ENCODE measurements at regions not wholly inside any gene's neighbourhood (a gene's known extent, or its start where the extent isn't known, plus 50 kb on each side); places are given as distances from the start of the nearest gene placed in this dataset.
A peak's percentile ranks its signal among the peaks of the same experiment; 100 is the strongest.

GRCh38 chr6:27146706-27147505 is 100.6 kb upstream of the PRSS16 start:
- H3K36me3 Mint-ChIP-seq, result peaks cover 3% of the 10 kb centered on the region
- Histone ChIP-seq H4K20me1 (ENCODE audit: low read depth) (no peaks in the 10 kb centered on the region), H3K4me2 (peak overlapping the region; percentile 95), H2AFZ (replicated peaks) (no peak overlapping the region), H3K9ac (peak overlapping the region; percentile 76), H3K79me2 (ENCODE audit: low read depth) (peaks cover 33% of the 10 kb centered on the region), H3K27me3 (no peaks in the 10 kb centered on the region), H3K36me3 (no peaks in the 10 kb centered on the region), H3K9me3 (ENCODE audit: low read depth) (no peaks in the 10 kb centered on the region), H3K27ac (peak overlapping the region; percentile 90), H3K4me1 (peaks cover 22% of the 10 kb centered on the region), H3F3A (ENCODE audit: low read depth) (peaks cover 57% of the 10 kb centered on the region), H3K4me3 (peak overlapping the region; percentile 68)
- TF ChIP-seq EZH2phosphoT487 (IDR thresholded peaks at IDR 0.05) (no peak), EZH2 (IDR thresholded peaks at IDR 0.05) (no peak)
- TF ChIP-seq, protein P1, sequence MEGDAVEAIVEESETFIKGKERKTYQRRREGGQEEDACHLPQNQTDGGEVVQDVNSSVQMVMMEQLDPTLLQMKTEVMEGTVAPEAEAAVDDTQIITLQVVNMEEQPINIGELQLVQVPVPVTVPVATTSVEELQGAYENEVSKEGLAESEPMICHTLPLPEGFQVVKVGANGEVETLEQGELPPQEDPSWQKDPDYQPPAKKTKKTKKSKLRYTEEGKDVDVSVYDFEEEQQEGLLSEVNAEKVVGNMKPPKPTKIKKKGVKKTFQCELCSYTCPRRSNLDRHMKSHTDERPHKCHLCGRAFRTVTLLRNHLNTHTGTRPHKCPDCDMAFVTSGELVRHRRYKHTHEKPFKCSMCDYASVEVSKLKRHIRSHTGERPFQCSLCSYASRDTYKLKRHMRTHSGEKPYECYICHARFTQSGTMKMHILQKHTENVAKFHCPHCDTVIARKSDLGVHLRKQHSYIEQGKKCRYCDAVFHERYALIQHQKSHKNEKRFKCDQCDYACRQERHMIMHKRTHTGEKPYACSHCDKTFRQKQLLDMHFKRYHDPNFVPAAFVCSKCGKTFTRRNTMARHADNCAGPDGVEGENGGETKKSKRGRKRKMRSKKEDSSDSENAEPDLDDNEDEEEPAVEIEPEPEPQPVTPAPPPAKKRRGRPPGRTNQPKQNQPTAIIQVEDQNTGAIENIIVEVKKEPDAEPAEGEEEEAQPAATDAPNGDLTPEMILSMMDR (IDR thresholded peaks at IDR 0.05), result no peak
- peak; percentile 95 for DNase-seq (ENCODE audit: low spot score)
- H3K27ac Mint-ChIP-seq, result no peak overlapping the region
- H3K9me3 Mint-ChIP-seq, result no peaks in the 10 kb centered on the region
- peaks cover 21% of the 10 kb centered on the region for H3K4me1 Mint-ChIP-seq
- H3K4me3 Mint-ChIP-seq, result no peak overlapping the region
- no peaks in the 10 kb centered on the region for H3K27me3 Mint-ChIP-seq (ENCODE audit: insufficient read depth, low read depth)

DNA sequence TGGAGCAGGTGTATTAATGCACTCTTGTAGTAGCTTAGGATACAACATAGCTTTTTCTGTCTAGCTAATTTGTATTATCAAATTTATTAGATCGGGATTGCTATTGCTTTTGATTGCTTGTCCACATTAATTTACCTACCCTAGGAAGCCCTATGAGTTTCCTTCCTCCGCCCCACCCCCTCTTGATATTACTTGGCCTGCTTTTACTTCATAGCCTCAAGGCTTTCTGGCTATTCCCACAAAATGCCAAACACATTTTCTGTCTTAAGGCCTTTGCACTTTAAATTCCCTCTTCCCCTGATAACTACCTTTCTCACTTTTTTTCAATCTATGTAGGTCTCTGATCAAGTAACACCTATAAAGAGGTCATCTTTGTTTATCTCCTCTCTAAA is 99.1 kb upstream of the PRSS16 start:
- Histone ChIP-seq H3K79me2 (ENCODE audit: low read depth) (peaks cover 32% of the 10 kb centered on the region), H3K27ac (peak overlapping the region; percentile 75), H3K9me3 (ENCODE audit: low read depth) (no peaks in the 10 kb centered on the region), H3K4me2 (peak overlapping the region; percentile 93), H3F3A (ENCODE audit: low read depth) (peaks cover 49% of the 10 kb centered on the region), H2AFZ (replicated peaks) (no peak overlapping the region), H3K4me3 (peak overlapping the region; percentile 68), H4K20me1 (ENCODE audit: low read depth) (no peaks in the 10 kb centered on the region), H3K4me1 (peaks cover 22% of the 10 kb centered on the region), H3K27me3 (no peaks in the 10 kb centered on the region), H3K9ac (no peak overlapping the region), H3K36me3 (no peaks in the 10 kb centered on the region)
- no peaks in the 10 kb centered on the region for H3K9me3 Mint-ChIP-seq
- TF ChIP-seq, protein P1 (IDR thresholded peaks at IDR 0.05), result no peak
- no peak for TF ChIP-seq EZH2phosphoT487 (IDR thresholded peaks at IDR 0.05)
- TF ChIP-seq EZH2 (IDR thresholded peaks at IDR 0.05), result no peak
- H3K36me3 Mint-ChIP-seq, result peaks cover under 1% of the 10 kb centered on the region
- H3K4me3 Mint-ChIP-seq, result no peak overlapping the region
- peaks cover 18% of the 10 kb centered on the region for H3K4me1 Mint-ChIP-seq
- no peak for DNase-seq (ENCODE audit: low spot score)
- peak overlapping the region; percentile 12 for H3K27ac Mint-ChIP-seq
- no peaks in the 10 kb centered on the region for H3K27me3 Mint-ChIP-seq (ENCODE audit: insufficient read depth, low read depth)

GRCh38 chr6:27149150-27149549 is 98.4 kb upstream of the PRSS16 start:
- Mint-ChIP-seq H3K36me3 (no peaks in the 10 kb centered on the region), H3K27me3 (ENCODE audit: insufficient read depth, low read depth) (no peaks in the 10 kb centered on the region), H3K9me3 (no peaks in the 10 kb centered on the region), H3K27ac (no peak overlapping the region), H3K4me1 (peaks cover 13% of the 10 kb centered on the region), H3K4me3 (peak overlapping the region; percentile 33)
- H3F3A ChIP-seq (ENCODE audit: low read depth), result peaks cover 43% of the 10 kb centered on the region
- peaks cover 24% of the 10 kb centered on the region for H3K79me2 ChIP-seq (ENCODE audit: low read depth)
- H3K27me3 ChIP-seq, result no peaks in the 10 kb centered on the region
- no peaks in the 10 kb centered on the region for H3K9me3 ChIP-seq (ENCODE audit: low read depth)
- TF ChIP-seq EZH2phosphoT487 (IDR thresholded peaks at IDR 0.05) (no peak), EZH2 (IDR thresholded peaks at IDR 0.05) (no peak)
- TF ChIP-seq, protein P1 (IDR thresholded peaks at IDR 0.05), result no peak
- H3K4me2 ChIP-seq, result peak overlapping the region; percentile 49
- no peaks in the 10 kb centered on the region for H3K36me3 ChIP-seq
- H4K20me1 ChIP-seq (ENCODE audit: low read depth), result no peaks in the 10 kb centered on the region
- H3K27ac ChIP-seq, result peak overlapping the region; percentile 75
- no peak overlapping the region for H3K9ac ChIP-seq
- peak; percentile 31 for DNase-seq (ENCODE audit: low spot score)
- no peak overlapping the region for H2AFZ ChIP-seq (replicated peaks)
- peaks cover 22% of the 10 kb centered on the region for H3K4me1 ChIP-seq
- H3K4me3 ChIP-seq, result no peak overlapping the region

All from neural progenitor cell (in vitro differentiated cells).